DND-41 (cell line): ENCODE measurements at regions not wholly inside any gene's neighbourhood (a gene's known extent, or its start where the extent isn't known, plus 50 kb on each side); places are given as distances from the start of the nearest gene placed in this dataset.

ENCODE experiments used
- CTCF ChIP-seq: IDR thresholded peaks from 2 replicates; pipeline ENCODE4 v1.5.1; 2012; ENCODE audit warnings: borderline replicate concordance, low read length, moderate library complexity, mild to moderate bottlenecking; ENCODE audit not compliant: poor library complexity, severe bottlenecking; ENCODE audit errors: extremely low read depth
- EZH2 ChIP-seq: IDR thresholded peaks from 3 replicates; pipeline ENCODE4 v1.6.1; 2012; ENCODE audit warnings: borderline replicate concordance, low read depth, mild to moderate bottlenecking, moderate library complexity, low read length, inconsistent platforms; ENCODE audit not compliant: severe bottlenecking

GRCh38 chr2:145416640-145417039, 896.7 kb upstream of the ZEB2 start:
- TF ChIP-seq CTCF (no peak), EZH2 (no peak)
